GM19043 (cell line): ENCODE measurements at regions not wholly inside any gene's neighbourhood (a gene's known extent, or its start where the extent isn't known, plus 50 kb on each side); places are given as distances from the start of the nearest gene placed in this dataset.
"Not testable (repeated sequence)": the region's sequence is repeated elsewhere in the genome, so short reads cannot be mapped to it uniquely, and the experiment has no call there.

ENCODE experiments used
- ATAC-seq: cut with Tn5 transposase; IDR thresholded peaks from one replicate; pipeline ENCODE4 v1.9.1; 2021; ENCODE audit warnings: low read depth; ENCODE audit not compliant: unreplicated experiment

- no peak for ATAC-seq
Observed at GRCh38 chr13:65460136-65460535, 1770.0 kb downstream of the PCDH9 start.

GRCh38 chr13:65456150-65456912, 1773.8 kb downstream of the PCDH9 start:
- no peak for ATAC-seq

- ATAC-seq, result no peak
Observed at GRCh38 chr13:65454403-65454802, 1775.7 kb downstream of the PCDH9 start.

- ATAC-seq, result no peak
Observed at GRCh38 chr13:65453982-65454381, 1776.2 kb downstream of the PCDH9 start.

- ATAC-seq, result no peak
Observed at GRCh38 chr13:65445340-65445739, 1784.8 kb downstream of the PCDH9 start.

GRCh38 chr13:65435590-65435989, 1794.5 kb downstream of the PCDH9 start:
- ATAC-seq, result no peak

- ATAC-seq, result no peak
Observed at GRCh38 chr13:65417953-65418352, 1812.2 kb downstream of the PCDH9 start.

- ATAC-seq, result no peak
Observed at GRCh38 chr13:65416784-65417183, 1813.4 kb downstream of the PCDH9 start.

- no peak for ATAC-seq
Observed at GRCh38 chr13:65414187-65414586, 1815.9 kb downstream of the PCDH9 start.

- no peak for ATAC-seq
Observed at GRCh38 chr13:65411521-65411920, 1818.6 kb downstream of the PCDH9 start.

GRCh38 chr13:65410791-65411190, 1819.3 kb downstream of the PCDH9 start:
- no peak for ATAC-seq

- ATAC-seq, result no peak
Observed at GRCh38 chr13:65401315-65401714, 1828.8 kb downstream of the PCDH9 start.

- ATAC-seq, result no peak
Observed at GRCh38 chr13:65400702-65401101, 1829.4 kb downstream of the PCDH9 start.

- no peak for ATAC-seq
Observed at GRCh38 chr13:65387743-65388347, 1842.3 kb downstream of the PCDH9 start.

GRCh38 chr13:65378943-65379519, 1851.1 kb downstream of the PCDH9 start:
- ATAC-seq, result no peak

GRCh38 chr13:65378484-65378883, 1851.7 kb downstream of the PCDH9 start:
- no peak for ATAC-seq

- no peak for ATAC-seq
Observed at GRCh38 chr13:65368832-65369231, 1861.3 kb downstream of the PCDH9 start.

- ATAC-seq, result no peak
Observed at GRCh38 chr13:65353951-65354350, 1876.2 kb downstream of the PCDH9 start.

GRCh38 chr13:65353150-65353549, 1877.0 kb downstream of the PCDH9 start:
- not testable (repeated sequence) for ATAC-seq

- ATAC-seq, result no peak
Observed at GRCh38 chr13:65347420-65348030, 1882.6 kb downstream of the PCDH9 start.

GRCh38 chr13:65343898-65344663, 1886.1 kb downstream of the PCDH9 start:
- ATAC-seq, result no peak
